ENCODE measurements at regions not wholly inside any gene's neighbourhood (a gene's known extent, or its start where the extent isn't known, plus 50 kb on each side); places are given as distances from the start of the nearest gene placed in this dataset.

DNA sequence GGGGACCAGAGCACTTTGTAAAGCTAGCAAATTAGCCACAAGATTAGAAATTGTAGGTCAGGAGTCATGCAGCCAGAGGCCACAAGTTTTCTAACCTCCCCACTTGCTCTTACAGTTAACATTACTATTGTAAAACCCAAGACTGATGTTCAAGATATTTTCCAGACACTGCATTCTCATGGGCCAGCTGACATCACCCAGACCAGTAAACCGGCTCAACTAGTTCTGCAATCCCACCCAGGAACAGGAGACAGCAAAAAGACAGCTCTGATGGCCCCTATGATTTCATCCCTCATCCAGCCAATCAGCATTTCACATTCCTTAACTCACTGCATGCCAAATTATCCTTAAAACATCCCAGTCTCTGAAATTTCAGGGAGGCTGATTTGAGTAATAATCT is 178.5 kb downstream of the PRR20E start:
- H3K4me1 ChIP-seq (replicated peaks in 1 of 4; ENCODE audit: control insufficient read depth in 3 of 4, insufficient read depth in 4 of 4, low read length in 3 of 4), result no peaks in the 10 kb centered on the region
- H3K23ac ChIP-seq (ENCODE audit: insufficient read length), result no peak overlapping the region
- no peak overlapping the region for H2BK120ac ChIP-seq (replicated peaks; ENCODE audit: low read depth, low read length)
- no peak for TF ChIP-seq YY1 (IDR thresholded peaks at IDR 0.05; ENCODE audit: low read depth, low read length)
- H4K5ac ChIP-seq (ENCODE audit: insufficient read length, low read depth, low read length), result no peak overlapping the region
- no peak overlapping the region for H2BK20ac ChIP-seq (ENCODE audit: low read length)
- no peak overlapping the region for H3K4me2 ChIP-seq (ENCODE audit: insufficient read depth in 1 of 2, low read depth in 2 of 2, low read length in 2 of 2)
- FAIRE-seq, result no peak
- CTCF ChIA-PET (ENCODE audit: partially characterized antibody), result no interaction called here
- H3K18ac ChIP-seq (ENCODE audit: extremely low read depth, low read length), result no peak overlapping the region
- H2AFZ ChIP-seq (ENCODE audit: low read length), result no peak overlapping the region
- H3K4me3 ChIP-seq (ENCODE audit: extremely low read depth in 1 of 4, insufficient read depth in 2 of 4, low read depth in 3 of 4, low read length in 4 of 4), result no peak overlapping the region
- H3K9me3 ChIP-seq (ENCODE audit: insufficient read depth in 2 of 2, low read depth in 1 of 2, low read length in 1 of 2), result no peaks in the 10 kb centered on the region
- H4K20me1 ChIP-seq (replicated peaks in 1 of 2; ENCODE audit: control insufficient read depth in 1 of 2, insufficient read depth in 2 of 2, low read length in 2 of 2), result no peaks in the 10 kb centered on the region
- no peaks in the 10 kb centered on the region; the same call in 1 of the 2 replicates for H3K23me2 ChIP-seq (ENCODE audit: low read depth, low read length)
- no peak overlapping the region for H3K27ac ChIP-seq (ENCODE audit: low read depth, low read length)
- H3K56ac ChIP-seq (replicated peaks; ENCODE audit: insufficient read length, low read depth, low read length), result no peak overlapping the region
- WGBS, 2 experiments (ENCODE audit: extremely low coverage in 1 of 2, insufficient coverage in 1 of 2, insufficient read length in 1 of 2, insufficient replicate concordance in 2 of 2, low coverage in 1 of 2, low lambda C conversion rate in 2 of 2, missing lambda C conversion rate in 1 of 2), result 94% methylated on average over 1 of the region's 1 CpG; no CpG with 5 or more reads in 1 of the 2 experiments
- H2AK5ac ChIP-seq (ENCODE audit: low read depth, low read length), result no peak overlapping the region
- H4K91ac ChIP-seq (replicated peaks; ENCODE audit: insufficient read length, low read length), result no peak overlapping the region
- no peak overlapping the region for H2BK15ac ChIP-seq (ENCODE audit: low read length)
- no peak overlapping the region for H3K14ac ChIP-seq (ENCODE audit: insufficient read length)
- no peak overlapping the region for H3K4ac ChIP-seq (replicated peaks; ENCODE audit: insufficient read length, low read depth, low read length)
- no peaks in the 10 kb centered on the region for H3K27me3 ChIP-seq (replicated peaks in 1 of 4; ENCODE audit: control insufficient read depth in 3 of 4, extremely low read depth in 1 of 4, insufficient read depth in 3 of 4, low read length in 3 of 4)
- H2BK5ac ChIP-seq (ENCODE audit: low read depth, low read length), result no peak overlapping the region
- POLR2A ChIA-PET (ENCODE audit: partially characterized antibody), result no interaction called here
- no peak overlapping the region for H2BK12ac ChIP-seq (ENCODE audit: low read depth, low read length)
- H3K79me1 ChIP-seq (ENCODE audit: low read depth, low read length), result no peaks in the 10 kb centered on the region
- no peak overlapping the region for H3K9ac ChIP-seq (replicated peaks in 1 of 4; ENCODE audit: extremely low read depth in 1 of 4, low read depth in 3 of 4, low read length in 3 of 4)
- H3K79me2 ChIP-seq (ENCODE audit: control insufficient read depth in 1 of 2, insufficient read depth in 2 of 2, low read length in 2 of 2), result no peaks in the 10 kb centered on the region
- no peak for DNase-seq (ENCODE audit: low read depth in 1 of 2, low spot score in 2 of 2)
- H3K36me3 ChIP-seq (ENCODE audit: control insufficient read depth in 2 of 4, insufficient read depth in 4 of 4, low read length in 3 of 4), result no peaks in the 10 kb centered on the region
- H4K8ac ChIP-seq (ENCODE audit: extremely low read depth, insufficient read depth, low read length), result no peak overlapping the region

Measured in H1 (cell line).